T-helper 17 cell (primary cell): ENCODE measurements at regions not wholly inside any gene's neighbourhood (a gene's known extent, or its start where the extent isn't known, plus 50 kb on each side); places are given as distances from the start of the nearest gene placed in this dataset.

Experiments used
- ATAC-seq: fragments of 150-1000 bp; cut with Tn5 transposase; 2 replicates; pipeline ENCODE4 v1.10.0; 2021; ENCODE audit warnings: mild to moderate bottlenecking, moderate library complexity
- DNase-seq, 3 donors: peaks; one replicate each; pipeline versions ENCODE4 v3.0.0 to v3.0.0-alpha.2; 2020 to 2021
- H3K9me3 ChIP-seq: one replicate; pipeline ENCODE4 v1.7.0; 2013; ENCODE audit warnings: low read length, mild to moderate bottlenecking; ENCODE audit not compliant: control insufficient read depth, poor library complexity, severe bottlenecking
- H3K27ac Mint-ChIP-seq: one replicate; pipeline ENCODE4 v1.8.0; 2022; ENCODE audit warnings: mild to moderate bottlenecking, moderate library complexity, mixed read lengths
- H3K27me3 Mint-ChIP-seq: one replicate; pipeline ENCODE4 v1.8.0; 2022; ENCODE audit warnings: mixed read lengths
- H3K36me3 Mint-ChIP-seq: one replicate; pipeline ENCODE4 v1.8.0; 2022; ENCODE audit warnings: low read depth, mixed read lengths
- H3K4me1 Mint-ChIP-seq: one replicate; pipeline ENCODE4 v1.8.0; 2022; ENCODE audit warnings: mild to moderate bottlenecking, mixed read lengths
- H3K4me3 Mint-ChIP-seq: one replicate; pipeline ENCODE4 v1.8.0; 2022; ENCODE audit warnings: mild to moderate bottlenecking, moderate library complexity, mixed read lengths

- peaks cover 40% of the 10 kb centered on the region for H3K27me3 Mint-ChIP-seq
- no peak for DNase-seq
- no peak overlapping the region for H3K27ac Mint-ChIP-seq
- H3K36me3 Mint-ChIP-seq, result no peaks in the 10 kb centered on the region
- no peaks in the 10 kb centered on the region for H3K9me3 ChIP-seq
- no peak overlapping the region for H3K4me3 Mint-ChIP-seq
- no peaks in the 10 kb centered on the region for H3K4me1 Mint-ChIP-seq
- ATAC-seq, result no peak
Measured at GRCh38 chr16:82248677-82249076, 78.7 kb upstream of the MPHOSPH6 start.

DNA sequence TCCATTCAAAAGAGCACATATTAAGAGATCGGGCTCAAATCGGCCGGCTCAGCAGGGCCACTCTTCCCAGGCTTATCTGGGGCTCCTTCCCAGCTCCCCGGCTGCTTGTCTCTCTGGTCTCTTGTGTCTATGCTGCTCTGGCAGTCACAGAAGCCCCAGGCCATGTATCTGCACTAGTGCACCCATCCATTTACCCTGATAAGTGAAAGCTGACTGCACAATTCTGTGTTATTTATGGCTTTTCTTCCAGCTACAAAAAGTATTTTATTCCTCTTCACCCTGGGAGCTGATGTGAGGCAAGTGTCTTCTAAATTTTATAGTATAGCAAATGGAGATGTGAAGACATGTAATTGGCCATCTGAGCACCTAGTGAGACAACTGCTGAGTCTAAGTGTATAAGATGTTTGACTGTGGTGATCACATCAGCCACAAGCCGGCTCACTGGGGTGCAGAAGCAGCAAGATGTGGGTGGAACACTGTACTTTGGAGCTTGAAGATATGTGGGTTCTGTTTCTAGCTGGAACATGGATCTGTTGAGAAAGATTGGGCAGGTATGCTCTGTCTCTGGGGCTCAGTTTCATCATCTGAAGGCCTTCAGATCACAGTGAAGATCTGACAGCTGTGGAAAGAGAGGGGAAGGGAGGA lies 78.1 kb upstream of the MPHOSPH6 start:
- no peak overlapping the region for H3K4me3 Mint-ChIP-seq
- H3K36me3 Mint-ChIP-seq, result no peaks in the 10 kb centered on the region
- peaks cover 36% of the 10 kb centered on the region for H3K27me3 Mint-ChIP-seq
- ATAC-seq, result no peak
- H3K9me3 ChIP-seq, result no peaks in the 10 kb centered on the region
- no peak overlapping the region for H3K27ac Mint-ChIP-seq
- H3K4me1 Mint-ChIP-seq, result no peaks in the 10 kb centered on the region
- no peak for DNase-seq

DNA sequence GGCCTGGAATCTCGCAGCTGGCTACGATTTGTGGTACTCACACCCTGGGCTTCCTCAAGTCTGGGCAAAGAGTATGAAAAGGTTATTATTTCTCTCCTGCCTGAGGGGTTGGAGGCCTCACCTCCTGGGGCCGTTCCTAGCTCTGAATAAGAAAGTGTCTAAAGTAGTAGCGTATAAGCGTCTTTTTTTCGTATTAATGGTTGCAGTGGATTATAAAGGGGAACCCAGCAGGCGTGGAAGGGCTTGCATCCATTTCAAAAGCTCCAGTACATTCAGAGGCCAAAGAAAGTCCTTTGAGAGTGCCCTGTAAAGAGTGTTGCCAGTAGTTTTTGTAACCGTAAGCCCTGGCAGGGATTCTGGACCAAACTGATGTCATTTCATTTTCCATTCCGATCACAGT lies 72.2 kb upstream of the MPHOSPH6 start:
- H3K27me3 Mint-ChIP-seq, result peaks cover 37% of the 10 kb centered on the region
- H3K36me3 Mint-ChIP-seq, result no peaks in the 10 kb centered on the region
- H3K9me3 ChIP-seq, result no peaks in the 10 kb centered on the region
- DNase-seq (no peak), ATAC-seq (no peak)
- no peak overlapping the region for H3K4me3 Mint-ChIP-seq
- no peaks in the 10 kb centered on the region for H3K4me1 Mint-ChIP-seq
- H3K27ac Mint-ChIP-seq, result no peak overlapping the region

DNA sequence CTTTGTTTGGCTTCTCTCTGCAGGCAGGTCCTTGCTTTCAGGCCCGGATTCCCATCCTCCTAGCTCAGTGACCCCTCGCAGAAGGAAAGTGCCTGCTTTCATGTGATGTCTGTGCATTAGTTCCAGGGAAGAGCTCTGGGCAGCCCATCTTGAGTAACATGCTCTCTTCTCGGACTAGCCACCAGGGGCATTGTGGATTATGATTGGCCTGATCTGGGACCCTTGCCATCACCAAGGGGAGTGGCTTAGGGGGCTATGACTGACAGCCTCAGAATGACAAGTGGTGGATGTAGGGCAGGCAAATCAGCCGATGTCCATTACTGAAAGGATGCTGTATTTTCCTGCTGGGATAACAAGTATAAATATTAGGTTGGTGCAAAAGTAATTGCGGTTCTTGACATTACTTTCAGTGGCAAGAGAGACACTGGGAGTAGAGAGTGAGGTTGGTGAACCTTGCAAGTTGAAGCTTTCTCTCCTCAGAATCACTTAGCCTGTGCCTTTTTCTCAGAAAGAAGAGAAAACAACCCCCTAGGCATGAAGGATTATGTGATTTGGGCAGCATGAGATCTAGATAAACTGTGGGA lies 71.5 kb upstream of the MPHOSPH6 start:
- ATAC-seq (no peak), DNase-seq (no peak)
- Mint-ChIP-seq H3K4me1 (no peaks in the 10 kb centered on the region), H3K27me3 (peaks cover 38% of the 10 kb centered on the region), H3K36me3 (no peaks in the 10 kb centered on the region), H3K4me3 (no peak overlapping the region), H3K27ac (no peak overlapping the region)
- H3K9me3 ChIP-seq, result no peaks in the 10 kb centered on the region

DNA sequence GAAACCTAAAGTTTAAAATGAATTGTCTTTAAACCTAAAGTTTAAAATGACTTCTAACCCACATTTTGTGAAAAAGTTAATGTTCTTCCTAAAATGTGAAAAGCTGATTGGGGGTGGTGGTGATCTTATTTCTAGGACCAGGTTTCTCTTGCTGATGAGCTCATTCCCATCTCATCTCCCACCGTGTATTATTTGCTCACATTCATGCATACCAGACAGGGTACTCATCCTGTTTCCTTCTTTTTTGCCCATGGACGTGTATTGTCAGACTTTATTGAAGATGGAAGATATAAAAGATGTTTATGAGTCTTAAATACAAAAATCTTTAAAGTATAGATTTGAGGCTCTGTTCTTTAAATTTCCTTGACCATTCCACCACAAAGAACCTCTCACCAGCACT lies 70.1 kb upstream of the MPHOSPH6 start:
- ATAC-seq, result no peak

GRCh38 chr16:82236875-82237274 lies 66.9 kb upstream of the MPHOSPH6 start:
- Mint-ChIP-seq H3K27me3 (peaks cover 49% of the 10 kb centered on the region), H3K4me3 (no peak overlapping the region), H3K36me3 (no peaks in the 10 kb centered on the region), H3K27ac (no peak overlapping the region), H3K4me1 (no peaks in the 10 kb centered on the region)
- no peak for DNase-seq
- H3K9me3 ChIP-seq, result no peaks in the 10 kb centered on the region
- ATAC-seq, result no peak

More for the DNA sequence above, 70.1 kb upstream of the MPHOSPH6 start:
- H3K27ac Mint-ChIP-seq, result no peak overlapping the region
- peaks cover 48% of the 10 kb centered on the region for H3K27me3 Mint-ChIP-seq
- no peaks in the 10 kb centered on the region for H3K9me3 ChIP-seq
- no peaks in the 10 kb centered on the region for H3K4me1 Mint-ChIP-seq
- no peak for DNase-seq
- H3K4me3 Mint-ChIP-seq, result no peak overlapping the region
- H3K36me3 Mint-ChIP-seq, result no peaks in the 10 kb centered on the region

GRCh38 chr16:82236415-82236814 lies 66.4 kb upstream of the MPHOSPH6 start:
- no peaks in the 10 kb centered on the region for H3K9me3 ChIP-seq
- no peak overlapping the region for H3K4me3 Mint-ChIP-seq
- no peaks in the 10 kb centered on the region for H3K36me3 Mint-ChIP-seq
- no peak overlapping the region for H3K27ac Mint-ChIP-seq
- DNase-seq (no peak), ATAC-seq (no peak)
- H3K27me3 Mint-ChIP-seq, result peaks cover 52% of the 10 kb centered on the region
- H3K4me1 Mint-ChIP-seq, result no peaks in the 10 kb centered on the region

DNA sequence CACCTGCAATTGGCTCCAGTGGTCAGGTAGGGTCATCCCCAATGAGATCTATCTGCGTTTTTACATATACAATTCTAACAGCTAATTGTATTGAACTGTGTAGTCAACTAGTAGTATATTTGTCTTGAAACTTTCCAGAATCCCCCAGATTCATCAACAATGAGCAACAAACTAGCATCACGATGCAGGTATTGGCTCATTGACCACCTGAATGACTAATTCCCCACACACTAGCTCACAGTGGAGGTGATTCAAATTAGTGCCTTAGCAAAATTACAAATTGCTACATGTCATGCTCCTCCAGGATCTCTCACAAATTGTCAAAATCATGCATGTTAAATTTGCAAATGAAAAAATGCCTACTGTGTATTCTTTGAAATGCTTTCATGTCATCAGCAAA lies 62.8 kb upstream of the MPHOSPH6 start:
- H3K4me1 Mint-ChIP-seq, result peaks cover 5% of the 10 kb centered on the region
- H3K27me3 Mint-ChIP-seq, result peaks cover 64% of the 10 kb centered on the region
- no peak overlapping the region for H3K27ac Mint-ChIP-seq
- H3K36me3 Mint-ChIP-seq, result no peaks in the 10 kb centered on the region
- no peak overlapping the region for H3K4me3 Mint-ChIP-seq
- DNase-seq (no peak), ATAC-seq (no peak)
- no peaks in the 10 kb centered on the region for H3K9me3 ChIP-seq

GRCh38 chr16:82231008-82231787 lies 61.2 kb upstream of the MPHOSPH6 start:
- no peaks in the 10 kb centered on the region for H3K9me3 ChIP-seq
- DNase-seq (no peak), ATAC-seq (no peak)
- H3K4me1 Mint-ChIP-seq, result peaks cover 5% of the 10 kb centered on the region
- H3K27ac Mint-ChIP-seq, result no peak overlapping the region
- peaks cover 68% of the 10 kb centered on the region for H3K27me3 Mint-ChIP-seq
- H3K4me3 Mint-ChIP-seq, result no peak overlapping the region
- no peaks in the 10 kb centered on the region for H3K36me3 Mint-ChIP-seq

- Mint-ChIP-seq H3K36me3 (no peaks in the 10 kb centered on the region), H3K4me3 (no peak overlapping the region)
- ATAC-seq, result no peak
Measured at GRCh38 chr16:82229800-82230619, 60.0 kb upstream of the MPHOSPH6 start.

DNA sequence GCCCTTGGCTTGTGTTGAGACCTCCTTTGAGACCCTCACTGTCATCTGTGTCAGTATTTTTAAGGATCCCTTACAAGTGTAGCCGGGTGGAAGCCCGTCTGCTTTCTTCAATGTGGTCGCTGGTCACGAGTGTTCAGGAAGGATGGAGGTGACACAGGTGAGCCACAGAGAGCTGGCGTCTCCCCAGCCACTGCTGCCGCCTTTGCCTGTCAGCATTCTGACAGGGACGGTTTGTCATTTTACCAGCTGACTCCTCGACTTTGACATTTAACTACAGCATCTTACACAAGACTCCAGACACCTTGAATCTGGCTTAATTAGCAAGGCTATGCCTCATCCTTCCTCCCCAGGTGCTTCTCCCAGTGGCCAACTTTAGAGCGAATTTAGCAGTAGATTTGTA lies 56.3 kb upstream of the MPHOSPH6 start:
- H3K27me3 Mint-ChIP-seq, result peaks cover 69% of the 10 kb centered on the region
- H3K27ac Mint-ChIP-seq, result no peak overlapping the region
- H3K36me3 Mint-ChIP-seq, result no peaks in the 10 kb centered on the region
- no peak for ATAC-seq
- H3K9me3 ChIP-seq, result no peaks in the 10 kb centered on the region
- no peak overlapping the region for H3K4me3 Mint-ChIP-seq
- H3K4me1 Mint-ChIP-seq, result peaks cover 5% of the 10 kb centered on the region
- no peak for DNase-seq

More at GRCh38 chr16:82229800-82230619, 60.0 kb upstream of the MPHOSPH6 start:
- peak; percentile 25 to 46 (median 35) for DNase-seq
- Mint-ChIP-seq H3K4me1 (peaks cover 5% of the 10 kb centered on the region), H3K27me3 (peaks cover 68% of the 10 kb centered on the region), H3K27ac (no peak overlapping the region)
- no peaks in the 10 kb centered on the region for H3K9me3 ChIP-seq

DNA sequence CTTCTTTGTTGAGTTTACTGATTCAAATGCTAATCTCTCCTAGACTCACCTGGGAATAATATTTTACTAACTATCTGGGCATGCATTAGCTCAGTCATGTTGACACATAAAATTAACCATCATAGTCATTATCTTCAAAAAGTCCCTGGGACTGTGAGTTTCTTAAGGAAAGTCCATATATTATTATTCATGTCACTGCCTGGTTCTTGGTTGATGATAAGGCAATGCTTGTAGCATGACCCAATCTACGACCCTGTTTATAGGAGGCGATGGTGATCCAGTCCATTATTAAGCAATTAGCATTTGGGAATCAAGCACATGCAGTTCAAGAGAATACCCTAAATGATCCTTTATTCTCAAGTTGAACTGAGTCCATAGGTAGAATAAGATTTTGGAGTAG lies 54.8 kb upstream of the MPHOSPH6 start:
- no peaks in the 10 kb centered on the region for H3K4me1 Mint-ChIP-seq
- ATAC-seq (no peak), DNase-seq (no peak)
- peaks cover 58% of the 10 kb centered on the region for H3K27me3 Mint-ChIP-seq
- H3K27ac Mint-ChIP-seq, result no peak overlapping the region
- no peak overlapping the region for H3K4me3 Mint-ChIP-seq
- H3K9me3 ChIP-seq, result no peaks in the 10 kb centered on the region
- H3K36me3 Mint-ChIP-seq, result no peaks in the 10 kb centered on the region

- Mint-ChIP-seq H3K36me3 (no peaks in the 10 kb centered on the region), H3K27ac (no peak overlapping the region), H3K4me1 (no peaks in the 10 kb centered on the region), H3K4me3 (no peak overlapping the region), H3K27me3 (peaks cover 33% of the 10 kb centered on the region)
- DNase-seq (no peak), ATAC-seq (no peak)
- no peaks in the 10 kb centered on the region for H3K9me3 ChIP-seq
Measured at GRCh38 chr16:82220541-82220940, 50.5 kb upstream of the MPHOSPH6 start.
